T-helper 2 cell treated with Interferon-gamma antibody and Interleukin-4, amounts not matched to agents 100 ng/mL and 5 ng/mL, for 36 hours (primary cell): ENCODE measurements at regions not wholly inside any gene's neighbourhood (a gene's known extent, or its start where the extent isn't known, plus 50 kb on each side); places are given as distances from the start of the nearest gene placed in this dataset.

ENCODE experiments used
- intact Hi-C: fragments of 100-400 bp; cut with micrococcal nuclease; formaldehyde crosslinking; loops from one replicate; pipeline ENCODE4 v1.15.1; 2023

- intact Hi-C loops, result no loop called here
These were observed 519.4 kb downstream of the GLRX3 start for GRCh38 chr10:130655313-130656186.

GRCh38 chr10:130656187-130656575 is 520.0 kb downstream of the GLRX3 start:
- intact Hi-C loops, result no loop called here

- intact Hi-C loops, result no loop called here
These were observed 520.5 kb downstream of the GLRX3 start for GRCh38 chr10:130656582-130657133.

GRCh38 chr10:130658687-130659290 is 522.6 kb downstream of the GLRX3 start:
- intact Hi-C loops, result no loop called here

GRCh38 chr10:130659528-130659927 is 523.3 kb downstream of the GLRX3 start:
- intact Hi-C loops, result no loop called here

- intact Hi-C loops, result no loop called here
These were observed 524.1 kb downstream of the GLRX3 start for GRCh38 chr10:130660266-130660665.

- intact Hi-C loops, result no loop called here
These were observed 525.2 kb downstream of the GLRX3 start for GRCh38 chr10:130661419-130661818.

- intact Hi-C loops, result no loop called here
These were observed 526.6 kb downstream of the GLRX3 start for GRCh38 chr10:130662775-130663174.

- intact Hi-C loops, result no loop called here
These were observed 528.3 kb downstream of the GLRX3 start for GRCh38 chr10:130664526-130664925.

- intact Hi-C loops, result no loop called here
These were observed 530.0 kb downstream of the GLRX3 start for GRCh38 chr10:130666215-130666614.

- intact Hi-C loops, result no loop called here
These were observed 550.6 kb downstream of the GLRX3 start for GRCh38 chr10:130686689-130687300.

- intact Hi-C loops, result no loop called here
These were observed 551.4 kb downstream of the GLRX3 start for GRCh38 chr10:130687566-130687965.

GRCh38 chr10:130689743-130690626 is 553.8 kb downstream of the GLRX3 start:
- intact Hi-C loops, result no loop called here

GRCh38 chr10:130691776-130692175 is 555.6 kb downstream of the GLRX3 start:
- intact Hi-C loops, result no loop called here

GRCh38 chr10:130696870-130697269 is 560.7 kb downstream of the GLRX3 start:
- intact Hi-C loops, result no loop called here

GRCh38 chr10:130707389-130707979 is 571.3 kb downstream of the GLRX3 start:
- intact Hi-C loops, result no loop called here

- intact Hi-C loops, result no loop called here
These were observed 572.4 kb downstream of the GLRX3 start for GRCh38 chr10:130708465-130709070.

GRCh38 chr10:130709415-130709814 is 573.2 kb downstream of the GLRX3 start:
- intact Hi-C loops, result no loop called here

GRCh38 chr10:130711072-130711471 is 574.9 kb downstream of the GLRX3 start:
- intact Hi-C loops, result no loop called here

- intact Hi-C loops, result no loop called here
These were observed 576.9 kb downstream of the GLRX3 start for GRCh38 chr10:130713135-130713534.
